ENCODE measurements at regions not wholly inside any gene's neighbourhood (a gene's known extent, or its start where the extent isn't known, plus 50 kb on each side); places are given as distances from the start of the nearest gene placed in this dataset.

DNA sequence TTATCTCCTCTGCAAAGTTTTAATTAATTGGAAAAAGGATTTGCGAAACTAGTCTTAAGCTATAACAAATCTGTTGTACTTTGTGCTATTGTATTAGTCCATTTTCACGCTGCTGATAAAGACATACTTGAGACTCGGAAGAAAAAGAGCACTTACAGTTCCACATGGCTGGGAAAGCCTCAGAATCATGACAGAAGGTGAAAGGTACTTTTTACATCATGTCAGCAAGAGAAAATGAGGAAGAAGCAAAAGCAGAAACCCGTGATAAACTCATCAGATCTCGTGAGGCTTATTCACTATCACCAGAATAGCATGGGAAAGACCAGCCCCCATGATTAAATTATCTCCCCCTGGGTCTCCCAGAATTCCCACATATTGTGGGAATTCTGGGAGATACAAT, 118.1 kb upstream of the PRKD1 start:
- no peaks in the 10 kb centered on the region for H3K4me1 Mint-ChIP-seq (ENCODE audit: low read depth)
- no peak overlapping the region for H3K27ac Mint-ChIP-seq

DNA sequence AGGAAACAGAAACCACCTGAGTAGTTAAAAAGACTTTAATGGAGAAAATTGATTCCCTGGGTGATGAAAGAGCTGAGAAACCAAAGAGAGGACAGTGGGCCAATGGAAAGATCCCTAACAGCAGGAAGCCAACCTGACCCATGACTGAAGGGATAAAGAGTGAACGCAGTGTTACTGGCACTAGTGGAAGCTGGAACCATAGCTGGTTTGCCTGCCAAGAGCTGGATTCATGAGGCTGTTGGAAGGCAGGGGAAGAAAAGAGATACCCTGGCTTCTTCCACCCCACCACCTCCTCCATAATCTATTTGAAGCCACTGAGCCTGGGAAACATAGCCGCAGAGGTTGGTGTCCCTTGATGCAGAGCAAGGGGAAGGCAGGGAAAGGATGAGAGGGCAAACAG, 125.5 kb upstream of the PRKD1 start:
- Mint-ChIP-seq H3K27me3 (no peaks in the 10 kb centered on the region), H3K36me3 (ENCODE audit: insufficient read depth) (no peaks in the 10 kb centered on the region), H3K27ac (no peak overlapping the region), H3K4me1 (ENCODE audit: low read depth) (no peaks in the 10 kb centered on the region), H3K4me3 (ENCODE audit: low read depth) (no peak overlapping the region), H3K9me3 (ENCODE audit: low read depth) (no peaks in the 10 kb centered on the region)
- DNase-seq (ENCODE audit: low spot score, unreplicated experiment): no peak
- TF ChIP-seq, protein P1, sequence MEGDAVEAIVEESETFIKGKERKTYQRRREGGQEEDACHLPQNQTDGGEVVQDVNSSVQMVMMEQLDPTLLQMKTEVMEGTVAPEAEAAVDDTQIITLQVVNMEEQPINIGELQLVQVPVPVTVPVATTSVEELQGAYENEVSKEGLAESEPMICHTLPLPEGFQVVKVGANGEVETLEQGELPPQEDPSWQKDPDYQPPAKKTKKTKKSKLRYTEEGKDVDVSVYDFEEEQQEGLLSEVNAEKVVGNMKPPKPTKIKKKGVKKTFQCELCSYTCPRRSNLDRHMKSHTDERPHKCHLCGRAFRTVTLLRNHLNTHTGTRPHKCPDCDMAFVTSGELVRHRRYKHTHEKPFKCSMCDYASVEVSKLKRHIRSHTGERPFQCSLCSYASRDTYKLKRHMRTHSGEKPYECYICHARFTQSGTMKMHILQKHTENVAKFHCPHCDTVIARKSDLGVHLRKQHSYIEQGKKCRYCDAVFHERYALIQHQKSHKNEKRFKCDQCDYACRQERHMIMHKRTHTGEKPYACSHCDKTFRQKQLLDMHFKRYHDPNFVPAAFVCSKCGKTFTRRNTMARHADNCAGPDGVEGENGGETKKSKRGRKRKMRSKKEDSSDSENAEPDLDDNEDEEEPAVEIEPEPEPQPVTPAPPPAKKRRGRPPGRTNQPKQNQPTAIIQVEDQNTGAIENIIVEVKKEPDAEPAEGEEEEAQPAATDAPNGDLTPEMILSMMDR (IDR thresholded peaks at IDR 0.05; ENCODE audit: unreplicated experiment): no peak

More for the DNA sequence above, 118.1 kb upstream of the PRKD1 start:
- Mint-ChIP-seq H3K4me3 (ENCODE audit: low read depth) (no peak overlapping the region), H3K27me3 (no peaks in the 10 kb centered on the region), H3K36me3 (ENCODE audit: insufficient read depth) (no peaks in the 10 kb centered on the region), H3K9me3 (ENCODE audit: low read depth) (peaks cover 6% of the 10 kb centered on the region)
- no peak for DNase-seq (ENCODE audit: low spot score, unreplicated experiment)
- TF ChIP-seq, protein P1 (IDR thresholded peaks at IDR 0.05; ENCODE audit: unreplicated experiment): no peak

DNA sequence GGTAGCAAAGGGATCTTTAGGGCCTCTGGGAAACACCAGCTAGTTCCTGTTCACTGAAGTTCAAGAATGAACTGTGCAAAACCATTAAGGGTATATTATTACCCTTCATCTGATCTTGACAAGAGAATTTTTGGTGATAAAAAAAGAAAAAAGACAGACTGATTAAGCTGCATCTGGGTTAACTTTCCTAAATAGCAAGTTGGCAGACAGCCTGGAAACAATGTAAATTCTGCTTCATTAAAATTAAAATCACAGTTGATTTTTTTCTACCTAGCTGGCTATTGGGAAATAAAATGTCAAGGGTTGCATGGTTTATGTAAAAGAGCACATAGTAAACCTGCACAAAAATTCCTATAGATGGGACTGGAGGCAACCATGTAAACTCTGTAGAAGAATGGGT, 126.6 kb upstream of the PRKD1 start:
- TF ChIP-seq, protein P1 (IDR thresholded peaks at IDR 0.05; ENCODE audit: unreplicated experiment): no peak
- H3K4me3 Mint-ChIP-seq (ENCODE audit: low read depth): no peak overlapping the region
- no peaks in the 10 kb centered on the region for H3K36me3 Mint-ChIP-seq (ENCODE audit: insufficient read depth)
- no peaks in the 10 kb centered on the region for H3K4me1 Mint-ChIP-seq (ENCODE audit: low read depth)
- no peaks in the 10 kb centered on the region for H3K9me3 Mint-ChIP-seq (ENCODE audit: low read depth)
- no peak overlapping the region for H3K27ac Mint-ChIP-seq
- no peaks in the 10 kb centered on the region for H3K27me3 Mint-ChIP-seq
- no peak for DNase-seq (ENCODE audit: low spot score, unreplicated experiment)

DNA sequence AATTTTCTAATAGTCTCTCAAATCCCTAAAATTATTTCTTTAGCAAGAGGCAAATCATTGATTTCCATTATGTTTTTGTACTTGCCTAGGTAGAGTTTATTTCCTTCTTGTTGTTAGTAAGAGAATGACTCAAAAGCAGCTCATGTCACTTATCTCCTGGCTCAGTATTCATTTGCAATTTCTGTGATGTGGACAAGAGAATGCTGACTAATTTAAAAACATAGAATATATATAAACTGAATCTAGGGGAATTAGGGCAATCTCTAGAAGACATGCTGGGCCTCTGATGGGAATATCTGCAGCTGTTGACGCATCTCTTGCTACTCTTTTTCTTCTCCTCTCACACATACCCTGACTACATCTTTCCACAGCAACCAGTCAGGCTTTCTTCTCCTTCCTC, 130.8 kb upstream of the PRKD1 start:
- no peak overlapping the region for H3K27ac Mint-ChIP-seq
- H3K36me3 Mint-ChIP-seq (ENCODE audit: insufficient read depth): no peaks in the 10 kb centered on the region
- no peaks in the 10 kb centered on the region for H3K9me3 Mint-ChIP-seq (ENCODE audit: low read depth)
- no peak for DNase-seq (ENCODE audit: low spot score, unreplicated experiment)
- no peaks in the 10 kb centered on the region for H3K27me3 Mint-ChIP-seq
- TF ChIP-seq, protein P1 (IDR thresholded peaks at IDR 0.05; ENCODE audit: unreplicated experiment): no peak
- H3K4me1 Mint-ChIP-seq (ENCODE audit: low read depth): no peaks in the 10 kb centered on the region
- H3K4me3 Mint-ChIP-seq (ENCODE audit: low read depth): no peak overlapping the region

DNA sequence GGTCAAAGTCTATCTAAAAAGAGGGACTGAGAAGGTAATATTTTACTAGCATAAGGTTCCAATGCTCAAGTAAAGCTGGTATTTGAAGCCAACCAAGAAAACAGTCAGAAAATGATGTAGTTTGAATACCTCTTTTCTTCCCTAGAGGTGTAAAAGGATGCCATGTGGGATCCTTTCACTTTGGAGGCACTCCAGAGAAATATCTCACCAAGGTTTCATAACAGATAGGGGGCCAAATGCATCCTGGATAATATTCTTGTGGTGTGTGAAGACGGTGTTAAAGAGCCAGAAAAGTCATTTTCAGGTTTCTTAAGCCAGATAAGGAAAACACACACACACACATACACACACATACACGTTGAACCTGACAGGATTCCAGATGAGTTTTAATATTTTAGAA, 136.1 kb upstream of the PRKD1 start:
- H3K36me3 Mint-ChIP-seq (ENCODE audit: insufficient read depth): no peaks in the 10 kb centered on the region
- TF ChIP-seq, protein P1 (IDR thresholded peaks at IDR 0.05; ENCODE audit: unreplicated experiment): no peak
- H3K4me1 Mint-ChIP-seq (ENCODE audit: low read depth): no peaks in the 10 kb centered on the region
- no peak for DNase-seq (ENCODE audit: low spot score, unreplicated experiment)
- H3K27me3 Mint-ChIP-seq: no peaks in the 10 kb centered on the region
- H3K27ac Mint-ChIP-seq: no peak overlapping the region
- peaks cover 6% of the 10 kb centered on the region for H3K9me3 Mint-ChIP-seq (ENCODE audit: low read depth)
- H3K4me3 Mint-ChIP-seq (ENCODE audit: low read depth): no peak overlapping the region

All from progenitor cell of endocrine pancreas (in vitro differentiated cells).